SK-N-SH (cell line): ENCODE measurements at regions not wholly inside any gene's neighbourhood (a gene's known extent, or its start where the extent isn't known, plus 50 kb on each side); places are given as distances from the start of the nearest gene placed in this dataset.
A peak's percentile ranks its signal among the peaks of the same experiment; 100 is the strongest.

Experiments
- CTCF ChIA-PET: fragments of 300-600, 350-600 bp; formaldehyde crosslinking; extraction: SDS; loops from one replicate; lab custom pipeline; 2021; lab: Yijun Ruan, JAX
- POLR2A ChIA-PET: fragments of 350-600 bp; sonication (Branson Sonifier 250); formaldehyde crosslinking; extraction: SDS; loops from one replicate; lab custom pipeline; 2020; ENCODE audit warnings: antibody characterized with exemption, inconsistent platforms; lab: Yijun Ruan, JAX
- DNase-seq: peaks from one replicate; pipeline ENCODE4 v3.0.0; 2012
- H2AFZ ChIP-seq: fragments of 200-600 bp; sonication (generic); 2 replicates; pipeline ENCODE4 v1.8.1; 2016; ENCODE audit warnings: antibody characterized with exemption, mild to moderate bottlenecking, low read depth
- H3F3A ChIP-seq: fragments of 200-600 bp; sonication (generic); replicated peaks from 2 replicates; pipeline ENCODE3; 2016; ENCODE audit warnings: antibody characterized with exemption, mild to moderate bottlenecking; ENCODE audit not compliant: insufficient read depth
- H3K27ac ChIP-seq, 2 experiments: fragments of 200-500 bp in 1 of 2; fragments of 200-600 bp in 1 of 2; sonication (Bioruptor generic) in 1 of 2; sonication (generic), shearing (Covaris generic) in 1 of 2; 2 replicates each; pipeline versions ENCODE4 v1.5.1 to v1.6.1; 2014 to 2016; ENCODE audit warnings: low read depth in 2 of 2, inconsistent platforms in 1 of 2, low read length in 1 of 2, mild to moderate bottlenecking in 1 of 2, mixed read lengths in 1 of 2
- H3K27me3 ChIP-seq: fragments of 200-600 bp; sonication (generic), shearing (Covaris generic); 2 replicates; pipeline ENCODE4 v1.6.1; 2016; ENCODE audit warnings: mixed run types; ENCODE audit not compliant: insufficient read depth
- H3K36me3 ChIP-seq, 2 experiments: fragments of 200-500 bp in 1 of 2; fragments of 200-600 bp in 1 of 2; sonication (Bioruptor generic) in 1 of 2; sonication (generic) in 1 of 2; replicated peaks in 1 of 2; 2 replicates each; pipeline versions ENCODE3 to v1.5.1; 2014 to 2016; ENCODE audit warnings: low read length in 1 of 2, mild to moderate bottlenecking in 1 of 2; ENCODE audit not compliant: insufficient read depth in 2 of 2, control insufficient read depth in 1 of 2
- H3K4me1 ChIP-seq, 2 experiments: fragments of 200-500 bp in 1 of 2; fragments of 200-600 bp in 1 of 2; sonication (Bioruptor generic) in 1 of 2; sonication (generic), shearing (Covaris generic) in 1 of 2; 2 replicates each; pipeline versions ENCODE4 v1.5.1 to v1.6.1; 2014 to 2016; ENCODE audit warnings: low read depth in 1 of 2, low read length in 1 of 2, mixed run types in 1 of 2; ENCODE audit not compliant: insufficient read depth in 2 of 2, control insufficient read depth in 1 of 2
- H3K4me2 ChIP-seq: fragments of 200-600 bp; sonication (generic), shearing (Covaris generic); 2 replicates; pipeline ENCODE4 v1.6.1; 2017; ENCODE audit warnings: mixed run types
- H3K4me3 ChIP-seq, 2 experiments: fragments of 200-500 bp in 1 of 2; fragments of 200-600 bp in 1 of 2; sonication (Bioruptor generic) in 1 of 2; sonication (generic), shearing (Covaris generic) in 1 of 2; 2 replicates each; pipeline versions ENCODE4 v1.5.1 to v1.8.1; 2014 to 2016; ENCODE audit warnings: low read depth in 2 of 2, inconsistent platforms in 1 of 2, low read length in 1 of 2, mild to moderate bottlenecking in 1 of 2, mixed read lengths in 1 of 2, moderate library complexity in 1 of 2
- H3K79me2 ChIP-seq: fragments of 200-600 bp; sonication (generic); 2 replicates; pipeline ENCODE4 v1.8.1; 2017; ENCODE audit warnings: mild to moderate bottlenecking; ENCODE audit not compliant: insufficient read depth
- H3K9ac ChIP-seq: fragments of 200-600 bp; sonication (generic); 2 replicates; pipeline ENCODE4 v1.6.1; 2017; ENCODE audit warnings: mixed run types
- H3K9me2 ChIP-seq: fragments of 200-600 bp; sonication (generic); 2 replicates; pipeline ENCODE4 v1.6.1; 2017; ENCODE audit warnings: mixed run types
- H3K9me3 ChIP-seq: fragments of 200-600 bp; sonication (generic); 2 replicates; pipeline ENCODE4 v1.6.1; 2017; ENCODE audit warnings: mixed run types, mild to moderate bottlenecking, moderate library complexity
- H4K20me1 ChIP-seq: fragments of 200-600 bp; sonication (generic); 2 replicates; pipeline ENCODE4 v1.6.1; 2017; ENCODE audit warnings: mild to moderate bottlenecking, mixed run types; ENCODE audit not compliant: insufficient read depth
- CTCF ChIP-seq: fragments of 200-600 bp; sonication (generic); IDR thresholded peaks from 2 replicates; pipeline ENCODE4 v1.6.1; 2017; ENCODE audit warnings: antibody characterized with exemption, mild to moderate bottlenecking, moderate library complexity
- FOXM1 ChIP-seq: IDR thresholded peaks from 2 replicates; pipeline ENCODE4 v1.4.0; 2012; ENCODE audit warnings: low read depth, mild to moderate bottlenecking
- IRF3 ChIP-seq: fragments of 150-350 bp; IDR thresholded peaks from 2 replicates; pipeline ENCODE4 v1.6.1; 2016; ENCODE audit warnings: mild to moderate bottlenecking, low read depth, low read length
- NFIC ChIP-seq: IDR thresholded peaks from 2 replicates; pipeline ENCODE4 v1.4.0; 2012; ENCODE audit warnings: borderline replicate concordance
- NRF1 ChIP-seq: IDR thresholded peaks from 2 replicates; pipeline ENCODE4 v1.6.1; 2012; ENCODE audit warnings: low read depth, mild to moderate bottlenecking, low read length
- RCOR1 ChIP-seq: fragments of 150-350 bp; IDR thresholded peaks from 2 replicates; pipeline ENCODE4 v1.6.1; 2017; ENCODE audit warnings: antibody characterized with exemption, low read length
- REST ChIP-seq: IDR thresholded peaks from 2 replicates; pipeline ENCODE4 v1.6.1; 2012; ENCODE audit warnings: mild to moderate bottlenecking, low read depth, low read length, moderate library complexity
- SIN3A ChIP-seq: IDR thresholded peaks from 2 replicates; pipeline ENCODE4 v1.6.1; 2012; ENCODE audit warnings: low read depth, mild to moderate bottlenecking, low read length, moderate library complexity, borderline replicate concordance
- TCF12 ChIP-seq: IDR thresholded peaks from 2 replicates; pipeline ENCODE4 v1.4.0; 2012
- WGBS: methylation state at CpG from one replicate; pipeline ENCODE4 v1.1.6; 2017; ENCODE audit warnings: low lambda C conversion rate; 5-methylcytosine and 5-hydroxymethylcytosine counted together

DNA sequence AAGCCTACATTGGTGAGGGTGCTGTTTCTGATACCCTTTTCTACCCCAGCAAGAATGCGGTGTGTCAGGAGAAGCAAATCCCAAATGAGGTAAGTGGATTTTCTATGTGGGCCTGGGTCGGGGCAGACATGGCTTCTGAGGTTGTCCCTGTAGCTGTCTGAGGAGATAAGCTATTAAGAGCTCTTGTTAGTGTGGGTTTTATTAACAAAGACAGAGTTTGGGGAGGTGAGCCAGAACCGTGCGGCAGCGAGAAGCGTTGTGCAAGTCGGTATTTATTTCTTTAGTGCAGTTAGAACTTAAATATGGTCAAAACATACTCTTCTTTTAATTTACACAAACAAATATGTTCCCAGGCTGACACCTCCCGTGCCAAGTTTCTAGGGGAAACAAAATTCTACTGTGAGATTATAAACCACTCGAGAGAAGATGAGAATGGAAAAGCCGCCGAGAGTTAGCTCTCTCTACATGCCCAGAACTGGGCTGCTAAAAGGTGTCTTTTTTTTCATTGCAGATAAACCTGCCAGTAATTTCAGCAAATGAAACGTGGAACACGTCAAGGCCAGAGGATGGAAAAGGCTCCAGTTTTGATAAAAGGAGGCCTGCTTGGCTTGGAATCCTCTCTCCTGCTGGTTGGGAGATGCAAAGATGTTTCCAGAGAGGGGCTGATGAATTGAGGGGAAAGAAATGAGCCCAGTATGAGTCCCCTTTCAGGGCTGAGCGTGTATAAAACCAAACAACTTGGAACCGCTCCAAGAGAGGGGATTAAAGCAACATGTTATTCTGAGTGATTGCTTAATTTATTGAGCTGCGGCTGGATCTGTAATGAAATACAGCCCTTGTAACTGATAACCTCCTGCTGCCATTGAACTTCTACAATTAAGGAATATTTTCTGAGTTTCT lies 254.6 kb downstream of the MRTFB start:
- Histone ChIP-seq H3K4me2 (no peak overlapping the region), H4K20me1 (peaks cover 27% of the 10 kb centered on the region), H2AFZ (no peak overlapping the region), H3F3A (peaks cover 5% of the 10 kb centered on the region), H3K9me3 (no peaks in the 10 kb centered on the region), H3K27me3 (no peaks in the 10 kb centered on the region), H3K4me3 (no peak overlapping the region), H3K9me2 (no peaks in the 10 kb centered on the region), H3K27ac (no peak overlapping the region), H3K9ac (no peak overlapping the region), H3K79me2 (peaks cover 12% of the 10 kb centered on the region; the same call in 1 of the 2 replicates), H3K36me3 (peaks cover 0 to 21% of the 10 kb centered on the region in 2 experiments), H3K4me1 (peaks cover 0 to 4% of the 10 kb centered on the region in 2 experiments; a peak in 2 of 4 replicates)
- CTCF ChIA-PET: interaction anchor here (0.7 kb wide), 2 partner anchors 15 to 161 kb away, joined by 3 read pairs; no protein-coding TSS in a partner anchor
- DNase-seq: peak; percentile 63
- no peak for TF ChIP-seq SIN3A
- TF ChIP-seq FOXM1: no peak
- no peak for TF ChIP-seq NRF1
- no peak for TF ChIP-seq CTCF
- TF ChIP-seq TCF12: peak; percentile 40; the same call in 1 of the 2 replicates
- peak; percentile 23; the same call in 1 of the 2 replicates for TF ChIP-seq NFIC
- TF ChIP-seq IRF3: no peak
- TF ChIP-seq RCOR1: peak; percentile 49; the same call in 1 of the 2 replicates
- POLR2A ChIA-PET: no interaction called here
- WGBS: 85% methylated on average over 16 of the region's 16 CpGs

DNA sequence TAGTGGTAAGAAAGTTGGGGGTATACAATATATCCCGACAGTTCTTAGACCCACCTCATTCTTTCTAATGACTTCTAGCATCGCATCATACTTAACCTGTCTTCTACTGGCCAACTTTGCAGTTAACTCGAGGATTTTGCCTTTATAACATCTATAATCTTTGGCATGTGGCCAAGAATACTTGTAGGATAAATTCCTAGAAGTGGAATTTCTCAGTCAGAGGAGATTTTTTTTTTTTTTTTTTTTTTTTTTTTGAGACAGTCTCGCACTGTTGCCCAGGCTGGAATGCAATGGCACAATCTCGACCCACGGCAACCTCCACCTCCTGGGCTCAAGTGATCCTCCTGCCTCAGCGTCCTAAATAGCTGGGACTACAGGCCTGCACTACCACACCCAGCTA lies 253.5 kb downstream of the MRTFB start:
- Histone ChIP-seq H3K36me3 (peaks cover 0 to 16% of the 10 kb centered on the region in 2 experiments), H3K79me2 (peaks cover 18% of the 10 kb centered on the region; the same call in 1 of the 2 replicates), H4K20me1 (peaks cover 27% of the 10 kb centered on the region), H3K4me2 (no peak overlapping the region), H3K4me3 (no peak overlapping the region), H3K9me2 (no peaks in the 10 kb centered on the region), H3K4me1 (peaks cover 0 to 4% of the 10 kb centered on the region in 2 experiments; a peak in 2 of 4 replicates), H3K9me3 (no peaks in the 10 kb centered on the region), H2AFZ (no peak overlapping the region), H3K27me3 (no peaks in the 10 kb centered on the region), H3K9ac (no peak overlapping the region), H3F3A (peaks cover under 1% of the 10 kb centered on the region), H3K27ac (no peak overlapping the region)
- ChIA-PET CTCF (interaction anchor here (0.7 kb wide), 1 partner anchor 162 kb away, joined by 3 read pairs; no protein-coding TSS in a partner anchor), POLR2A (no interaction called here)
- TF ChIP-seq NFIC (peak; percentile 84), REST (no peak)
- DNase-seq: no peak
- 39% methylated on average over 7 of the region's 7 CpGs for WGBS
